Large intestine (tissue), 3 donors: ENCODE measurements at regions not wholly inside any gene's neighbourhood (a gene's known extent, or its start where the extent isn't known, plus 50 kb on each side); places are given as distances from the start of the nearest gene placed in this dataset.
A peak's percentile ranks its signal among the peaks of the same experiment; 100 is the strongest.

Experiments used
- DNase-seq, 2 donors: peaks; one replicate each; pipeline versions ENCODE4 v3.0.0 to v3.0.0-alpha.2; 2013
- H3K27ac ChIP-seq: one replicate; pipeline ENCODE4 v1.5.1; 2013; ENCODE audit warnings: low read length
- H3K27me3 ChIP-seq: 2 replicates; pipeline ENCODE4 v1.6.1; 2013; ENCODE audit warnings: low read length; ENCODE audit not compliant: control insufficient read depth, insufficient read depth
- H3K36me3 ChIP-seq: 2 replicates; pipeline ENCODE4 v1.6.1; 2013; ENCODE audit warnings: low read length; ENCODE audit not compliant: control insufficient read depth, insufficient read depth
- H3K4me1 ChIP-seq: one replicate; pipeline ENCODE4 v1.6.1; 2013; ENCODE audit warnings: low read length; ENCODE audit not compliant: control insufficient read depth, insufficient read depth
- H3K4me3 ChIP-seq: one replicate; pipeline ENCODE4 v1.5.1; 2013; ENCODE audit warnings: low read length
- H3K9me3 ChIP-seq: one replicate; pipeline ENCODE4 v1.6.1; 2013; ENCODE audit warnings: mild to moderate bottlenecking, low read depth, low read length, moderate library complexity; ENCODE audit not compliant: control insufficient read depth
- WGBS: methylation state at CpG from one replicate; pipeline ENCODE4 v1.1.5; 2013; ENCODE audit warnings: low lambda C conversion rate; ENCODE audit not compliant: insufficient coverage; 5-methylcytosine and 5-hydroxymethylcytosine counted together

DNA sequence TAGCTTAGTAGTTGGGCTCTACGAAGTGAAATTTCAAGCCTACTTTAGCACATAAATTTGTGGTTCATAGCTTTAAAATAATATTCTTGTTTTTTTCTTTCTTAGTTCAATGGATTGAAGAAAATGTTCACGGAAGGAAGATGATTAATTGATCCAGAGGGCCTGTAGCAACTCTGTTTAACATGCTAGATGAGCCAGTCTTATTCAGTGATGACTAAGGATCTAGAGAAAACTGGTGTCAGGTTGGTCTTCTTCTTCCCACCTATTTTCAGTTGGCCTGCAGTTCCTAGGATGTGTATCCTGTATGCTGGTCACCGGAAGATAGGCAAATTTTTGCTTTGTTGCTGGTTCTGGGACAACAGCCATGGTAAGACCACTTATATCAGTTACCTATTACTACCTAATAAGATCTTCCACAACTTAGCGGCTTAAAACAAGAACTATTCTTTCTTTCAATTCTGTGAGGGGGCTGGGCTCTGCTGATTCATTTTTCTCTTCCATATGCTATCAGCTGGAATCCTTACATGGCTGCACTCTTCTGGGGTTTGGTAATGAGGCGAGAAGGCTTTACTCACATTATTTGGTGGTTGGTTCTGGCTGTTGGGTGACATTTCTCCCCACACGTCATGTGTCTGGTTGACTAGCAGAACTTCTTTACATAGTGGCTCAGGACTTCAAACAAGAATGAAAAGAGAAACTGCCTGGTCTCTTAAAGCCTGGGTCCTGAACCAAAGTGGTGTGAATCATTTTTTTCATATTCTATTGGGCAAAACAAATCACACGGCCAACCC is 182.7 kb upstream of the ACTBL2 start:
- no peaks in the 10 kb centered on the region for H3K27me3 ChIP-seq

GRCh38 chr5:57664700-57665099 is 182.1 kb upstream of the ACTBL2 start:
- WGBS = 100% methylated on average over 1 of the region's 1 CpG

More for the DNA sequence above, 182.7 kb upstream of the ACTBL2 start:
- H3K4me3 ChIP-seq = no peak overlapping the region
- no peak overlapping the region for H3K27ac ChIP-seq
- no peak for DNase-seq
- no peaks in the 10 kb centered on the region for H3K36me3 ChIP-seq
- WGBS = 100% methylated on average over 2 of the region's 7 CpGs
- H3K4me1 ChIP-seq = no peaks in the 10 kb centered on the region
- no peaks in the 10 kb centered on the region for H3K9me3 ChIP-seq

GRCh38 chr5:57663466-57663865 is 180.9 kb upstream of the ACTBL2 start:
- H3K4me1 ChIP-seq = no peaks in the 10 kb centered on the region
- 75% methylated on average over 1 of the region's 2 CpGs for WGBS
- H3K4me3 ChIP-seq = no peak overlapping the region
- H3K9me3 ChIP-seq = no peaks in the 10 kb centered on the region
- DNase-seq = no peak
- H3K36me3 ChIP-seq = no peaks in the 10 kb centered on the region
- H3K27me3 ChIP-seq = no peaks in the 10 kb centered on the region
- no peak overlapping the region for H3K27ac ChIP-seq

More at GRCh38 chr5:57664700-57665099, 182.1 kb upstream of the ACTBL2 start:
- no peaks in the 10 kb centered on the region for H3K9me3 ChIP-seq
- H3K4me1 ChIP-seq = no peaks in the 10 kb centered on the region
- no peak overlapping the region for H3K27ac ChIP-seq
- no peak overlapping the region for H3K4me3 ChIP-seq
- no peaks in the 10 kb centered on the region for H3K27me3 ChIP-seq
- H3K36me3 ChIP-seq = no peaks in the 10 kb centered on the region
- no peak for DNase-seq

DNA sequence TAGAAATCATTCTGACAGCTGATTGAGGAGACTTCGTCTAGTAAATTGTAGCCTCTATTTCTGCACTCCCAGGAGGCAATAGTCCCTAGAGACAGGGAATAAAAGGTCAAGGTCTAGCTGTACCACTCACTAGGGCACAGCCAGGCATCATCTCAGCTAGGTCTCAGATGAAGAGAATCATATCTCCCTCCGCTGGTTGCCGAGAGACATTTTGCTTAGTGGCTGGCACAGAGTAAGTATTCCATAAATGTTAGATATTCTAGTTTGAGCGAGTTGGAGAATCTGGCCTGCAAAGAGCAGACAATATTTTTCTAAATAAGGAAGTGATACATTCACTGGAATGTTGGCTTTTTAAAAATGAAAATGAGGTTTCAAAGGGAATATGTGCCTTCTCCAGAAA is 180.4 kb upstream of the ACTBL2 start:
- H3K4me1 ChIP-seq = no peaks in the 10 kb centered on the region
- no peaks in the 10 kb centered on the region for H3K27me3 ChIP-seq
- no peaks in the 10 kb centered on the region for H3K9me3 ChIP-seq
- H3K36me3 ChIP-seq = no peaks in the 10 kb centered on the region
- no CpG with 5 or more reads among the region's 4 CpGs for WGBS
- no peak overlapping the region for H3K4me3 ChIP-seq
- no peak overlapping the region for H3K27ac ChIP-seq
- no peak for DNase-seq

- WGBS = no CpG with 5 or more reads among the region's 2 CpGs
- H3K36me3 ChIP-seq = no peaks in the 10 kb centered on the region
Measured at GRCh38 chr5:57659886-57660285, 177.3 kb upstream of the ACTBL2 start.

DNA sequence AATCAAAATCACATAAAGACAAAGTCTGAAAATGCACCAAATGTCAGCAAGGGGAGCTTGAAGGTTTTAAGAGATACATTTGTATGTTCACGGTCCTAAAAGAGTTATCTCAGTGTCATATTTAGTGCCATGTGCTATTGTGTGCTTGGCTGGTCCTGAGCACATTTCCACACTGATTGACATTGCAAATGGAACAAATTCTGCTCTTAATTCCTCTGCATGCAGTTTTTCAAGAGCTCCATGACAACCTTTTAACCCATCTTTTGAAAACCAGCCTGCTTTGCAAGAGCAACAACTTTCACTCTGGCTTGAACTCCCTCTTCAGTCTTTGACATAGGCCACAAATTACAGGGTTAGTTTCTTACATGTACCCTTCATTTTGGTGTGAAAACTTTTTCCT is 175.4 kb upstream of the ACTBL2 start:
- no peak overlapping the region for H3K27ac ChIP-seq
- no peak for DNase-seq
- H3K27me3 ChIP-seq = no peaks in the 10 kb centered on the region
- H3K36me3 ChIP-seq = no peaks in the 10 kb centered on the region
- no CpG with 5 or more reads among the region's 1 CpG for WGBS
- H3K4me3 ChIP-seq = no peak overlapping the region
- H3K4me1 ChIP-seq = no peaks in the 10 kb centered on the region
- H3K9me3 ChIP-seq = no peaks in the 10 kb centered on the region

More at GRCh38 chr5:57659886-57660285, 177.3 kb upstream of the ACTBL2 start:
- Histone ChIP-seq H3K9me3 (no peaks in the 10 kb centered on the region), H3K4me3 (no peak overlapping the region), H3K27ac (no peak overlapping the region), H3K4me1 (no peaks in the 10 kb centered on the region), H3K27me3 (no peaks in the 10 kb centered on the region)
- no peak for DNase-seq

- H3K36me3 ChIP-seq = no peaks in the 10 kb centered on the region
Measured at GRCh38 chr5:57655228-57655627, 172.6 kb upstream of the ACTBL2 start.

GRCh38 chr5:57653636-57654290 is 171.2 kb upstream of the ACTBL2 start:
- no peaks in the 10 kb centered on the region for H3K4me1 ChIP-seq
- H3K27me3 ChIP-seq = no peaks in the 10 kb centered on the region
- H3K4me3 ChIP-seq = no peak overlapping the region
- no peak for DNase-seq
- no peaks in the 10 kb centered on the region for H3K36me3 ChIP-seq
- no peaks in the 10 kb centered on the region for H3K9me3 ChIP-seq
- no CpG with 5 or more reads among the region's 3 CpGs for WGBS
- no peak overlapping the region for H3K27ac ChIP-seq

More at GRCh38 chr5:57655228-57655627, 172.6 kb upstream of the ACTBL2 start:
- no peaks in the 10 kb centered on the region for H3K27me3 ChIP-seq
- DNase-seq = no peak
- H3K4me1 ChIP-seq = no peaks in the 10 kb centered on the region
- H3K4me3 ChIP-seq = no peak overlapping the region
- H3K27ac ChIP-seq = no peak overlapping the region
- WGBS = 100% methylated on average over 1 of the region's 4 CpGs
- H3K9me3 ChIP-seq = no peaks in the 10 kb centered on the region

DNA sequence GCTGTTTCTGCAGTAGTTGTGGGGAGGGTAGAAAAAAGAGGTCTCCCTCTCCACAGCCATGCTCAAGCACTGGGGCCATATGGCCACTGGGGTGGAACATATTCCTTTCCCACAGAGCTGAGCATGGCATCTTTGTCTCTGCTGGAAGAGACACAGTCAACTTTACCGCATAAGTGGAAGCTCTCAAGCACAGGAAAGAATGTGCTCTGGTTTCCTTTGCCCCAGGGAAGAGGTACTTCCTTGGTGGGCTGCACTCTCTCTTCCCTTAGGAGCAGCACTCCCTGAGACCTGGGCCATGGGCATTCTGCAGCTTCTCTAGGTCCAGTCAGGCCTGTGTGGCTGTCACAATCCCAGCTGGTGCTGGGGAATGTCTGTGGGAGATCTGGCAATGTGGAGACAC is 168.5 kb upstream of the ACTBL2 start:
- H3K4me3 ChIP-seq = no peak overlapping the region
- no peaks in the 10 kb centered on the region for H3K27me3 ChIP-seq
- no peaks in the 10 kb centered on the region for H3K4me1 ChIP-seq
- H3K9me3 ChIP-seq = no peaks in the 10 kb centered on the region
- H3K36me3 ChIP-seq = no peaks in the 10 kb centered on the region
- 100% methylated on average over 1 of the region's 1 CpG for WGBS
- no peak overlapping the region for H3K27ac ChIP-seq
- no peak for DNase-seq

- no CpG with 5 or more reads among the region's 6 CpGs for WGBS
- no peak overlapping the region for H3K27ac ChIP-seq
- peak; percentile 52 to 77 for DNase-seq
Measured at GRCh38 chr5:57650360-57651069, 167.9 kb upstream of the ACTBL2 start.

More at GRCh38 chr5:57650360-57651069, 167.9 kb upstream of the ACTBL2 start:
- no peaks in the 10 kb centered on the region for H3K9me3 ChIP-seq
- no peak overlapping the region for H3K4me3 ChIP-seq
- no peaks in the 10 kb centered on the region for H3K27me3 ChIP-seq
- no peaks in the 10 kb centered on the region for H3K36me3 ChIP-seq
- H3K4me1 ChIP-seq = no peaks in the 10 kb centered on the region
